Stomach (tissue), 4 donors: ENCODE measurements at regions not wholly inside any gene's neighbourhood (a gene's known extent, or its start where the extent isn't known, plus 50 kb on each side); places are given as distances from the start of the nearest gene placed in this dataset.

Source experiments
- CTCF ChIP-seq, 7 experiments: fragments of 450-650 bp in 4 of 7; fragments of 200-600 bp in 3 of 7; sonication (generic) in 3 of 7; IDR thresholded peaks; one replicate each; pipeline ENCODE4 v1.5.1; 2016 to 2019; ENCODE audit warnings: antibody characterized with exemption in 7 of 7, control low read depth in 2 of 7, mild to moderate bottlenecking in 1 of 7
- EP300 ChIP-seq: sonication (generic); formaldehyde crosslinking; IDR thresholded peaks from one replicate; pipeline ENCODE4 v1.6.1; 2017; ENCODE audit warnings: antibody characterized with exemption
- POLR2A ChIP-seq, 4 donors: fragments of 450-650 bp; IDR thresholded peaks; one replicate each; pipeline ENCODE4 v1.6.1; 2016; ENCODE audit warnings: antibody characterized with exemption in 4 of 4, control low read depth in 2 of 4, mild to moderate bottlenecking in 1 of 4, moderate library complexity in 1 of 4
- POLR2AphosphoS5 ChIP-seq, 3 donors: sonication (generic); formaldehyde crosslinking; IDR thresholded peaks; one replicate each; pipeline ENCODE4 v1.6.1; 2016; ENCODE audit warnings: antibody characterized with exemption in 3 of 3

GRCh38 chr5:42059778-42060464, 134.8 kb downstream of the FBXO4 start:
- TF ChIP-seq POLR2A (IDR thresholded peaks at IDR 0.05) (no peak), CTCF (IDR thresholded peaks at IDR 0.05) (no peak), POLR2AphosphoS5 (IDR thresholded peaks at IDR 0.05) (no peak), EP300 (no peak)
